OCI-LY7 (cell line): ENCODE measurements at regions not wholly inside any gene's neighbourhood (a gene's known extent, or its start where the extent isn't known, plus 50 kb on each side); places are given as distances from the start of the nearest gene placed in this dataset.
A peak's percentile ranks its signal among the peaks of the same experiment; 100 is the strongest.

ENCODE experiments used
- BruUV-seq: library from RNA; stranded (reverse); fragments of 400-500 nt; replicated peaks from 2 replicates; lab custom pipeline; 2021; lab: Mats Ljungman, UMichigan
- CTCF ChIA-PET: fragments of 300-600 bp; sonication (Branson Sonifier 250); formaldehyde crosslinking; loops from one replicate; lab custom pipeline; 2022; ENCODE audit warnings: antibody characterized with exemption; ENCODE audit not compliant: unreplicated experiment; lab: Charles Lee
- POLR2A ChIA-PET: fragments of 300-600 bp; sonication (Branson Sonifier 250); formaldehyde crosslinking; loops from one replicate; lab custom pipeline; 2022; ENCODE audit warnings: antibody characterized with exemption; lab: Charles Lee
- DNase-seq: peaks from one replicate; pipeline ENCODE4 v3.0.0-alpha.2; 2015; ENCODE audit warnings: low spot score
- H2AFZ ChIP-seq: fragments of 200-600 bp; sonication (generic), shearing (Covaris generic); 2 replicates; pipeline ENCODE4 v1.6.1; 2014; ENCODE audit warnings: mild to moderate bottlenecking, antibody characterized with exemption, low read length, moderate library complexity
- H3K27ac ChIP-seq: fragments of 200-600 bp; sonication (generic); 2 replicates; pipeline ENCODE4 v1.5.1; 2014; ENCODE audit warnings: mixed run types, low read depth, mild to moderate bottlenecking, moderate library complexity, low read length, inconsistent platforms; ENCODE audit not compliant: poor library complexity, severe bottlenecking
- H3K36me3 ChIP-seq: fragments of 200-600 bp; sonication (generic); 2 replicates; pipeline ENCODE4 v1.6.1; 2014; ENCODE audit warnings: mild to moderate bottlenecking, antibody characterized with exemption, low read length, moderate library complexity, mixed read lengths; ENCODE audit not compliant: insufficient read depth
- H3K4me1 ChIP-seq: fragments of 200-600 bp; sonication (generic); 2 replicates; pipeline ENCODE4 v1.5.1; 2014; ENCODE audit warnings: mild to moderate bottlenecking, low read length; ENCODE audit not compliant: insufficient read depth, poor library complexity, severe bottlenecking
- H3K4me2 ChIP-seq: fragments of 200-600 bp; sonication (generic); 2 replicates; pipeline ENCODE4 v1.6.1; 2014; ENCODE audit warnings: mild to moderate bottlenecking, low read length
- H3K4me3 ChIP-seq: fragments of 200-600 bp; sonication (generic); 2 replicates; pipeline ENCODE4 v1.5.1; 2014; ENCODE audit warnings: mild to moderate bottlenecking, low read depth, low read length; ENCODE audit not compliant: poor library complexity, severe bottlenecking
- H3K79me2 ChIP-seq: fragments of 200-600 bp; sonication (generic); 2 replicates; pipeline ENCODE4 v1.6.1; 2016; ENCODE audit warnings: low read depth, mild to moderate bottlenecking, low read length, moderate library complexity, mixed read lengths; ENCODE audit not compliant: insufficient read depth
- H3K9me2 ChIP-seq: fragments of 200-600 bp; sonication (generic); 2 replicates; pipeline ENCODE4 v1.6.1; 2016; ENCODE audit warnings: mild to moderate bottlenecking, low read length, mixed read lengths; ENCODE audit not compliant: insufficient read depth
- H3K9me3 ChIP-seq: fragments of 200-600 bp; sonication (generic); 2 replicates; pipeline ENCODE4 v1.6.1; 2014; ENCODE audit warnings: mild to moderate bottlenecking, mixed run types, low read length, mixed read lengths
- H4K20me1 ChIP-seq: fragments of 200-600 bp; sonication (generic); 2 replicates; pipeline ENCODE4 v1.6.1; 2014; ENCODE audit warnings: mild to moderate bottlenecking, antibody characterized with exemption, low read length, moderate library complexity, mixed read lengths; ENCODE audit not compliant: insufficient read depth
- CTCF ChIP-seq: fragments of 200-600 bp; sonication (generic); conservative IDR thresholded peaks from 2 replicates; pipeline ENCODE4 v1.5.1; 2014; ENCODE audit warnings: mild to moderate bottlenecking, antibody characterized with exemption, low read length, moderate library complexity, mixed read lengths
- EZH2phosphoT487 ChIP-seq: fragments of 200-600 bp; sonication (generic); IDR thresholded peaks from 2 replicates; pipeline ENCODE4 v1.6.1; 2018; ENCODE audit warnings: low read depth, borderline replicate concordance, mild to moderate bottlenecking, mixed run types, antibody characterized with exemption, low read length, moderate library complexity, mixed read lengths
- intact Hi-C: fragments of 100-400 bp; cut with micrococcal nuclease; formaldehyde crosslinking; loops from one replicate; pipeline ENCODE4 v1.10.0; 2022; ENCODE audit not compliant: unreplicated experiment

- no peaks in the 10 kb centered on the region for H3K9me2 ChIP-seq
- intact Hi-C loops, result loop anchor here (10.0 kb wide), 2 partner anchors 629 to 699 kb away; no protein-coding TSS in a partner anchor
- H3K79me2 ChIP-seq, result no peaks in the 10 kb centered on the region
- no peaks in the 10 kb centered on the region for H3K36me3 ChIP-seq
- H2AFZ ChIP-seq, result no peak overlapping the region
- H3K4me3 ChIP-seq, result no peak overlapping the region
- peak; percentile 8 for DNase-seq
- no peak overlapping the region for H3K4me2 ChIP-seq
- ChIA-PET POLR2A (interaction anchor here (0.6 to 1.5 kb wide), 4 partner anchors 12 to 348 kb away, joined by 3 to 6 read pairs (median 4); no protein-coding TSS in a partner anchor), CTCF (no interaction called here)
- H3K9me3 ChIP-seq, result no peaks in the 10 kb centered on the region
- no peaks in the 10 kb centered on the region for H3K4me1 ChIP-seq
- H4K20me1 ChIP-seq, result no peaks in the 10 kb centered on the region
- TF ChIP-seq EZH2phosphoT487 (no peak), CTCF (peak; percentile 71)
- no TSS peak for BruUV-seq
- no peak overlapping the region for H3K27ac ChIP-seq
Observed at GRCh38 chr7:124155432-124156022, 122.7 kb upstream of the TMEM229A start.

- no peak overlapping the region for H3K4me3 ChIP-seq
- H3K4me2 ChIP-seq, result no peak overlapping the region
- no peak overlapping the region for H2AFZ ChIP-seq
- no peaks in the 10 kb centered on the region for H4K20me1 ChIP-seq
- POLR2A ChIA-PET, result no interaction called here
- H3K27ac ChIP-seq, result no peak overlapping the region
- no peaks in the 10 kb centered on the region for H3K36me3 ChIP-seq
- no peaks in the 10 kb centered on the region for H3K9me3 ChIP-seq
- intact Hi-C loops, result loop anchor here (10.0 kb wide), 2 partner anchors 632 to 702 kb away; no protein-coding TSS in a partner anchor
- BruUV-seq, result no TSS peak
- no peak for TF ChIP-seq EZH2phosphoT487
- peak; percentile 60 for TF ChIP-seq CTCF
- CTCF ChIA-PET, result no interaction called here
- no peaks in the 10 kb centered on the region for H3K4me1 ChIP-seq
- no peaks in the 10 kb centered on the region for H3K79me2 ChIP-seq
- no peaks in the 10 kb centered on the region for H3K9me2 ChIP-seq
- peak; percentile 9 for DNase-seq
Observed at GRCh38 chr7:124152859-124153692, 120.2 kb upstream of the TMEM229A start.

- Histone ChIP-seq H3K9me3 (no peaks in the 10 kb centered on the region), H4K20me1 (no peaks in the 10 kb centered on the region), H3K9me2 (no peaks in the 10 kb centered on the region), H3K4me2 (no peak overlapping the region), H3K27ac (no peak overlapping the region), H2AFZ (no peak overlapping the region), H3K4me1 (no peaks in the 10 kb centered on the region), H3K4me3 (no peak overlapping the region), H3K79me2 (no peaks in the 10 kb centered on the region), H3K36me3 (no peaks in the 10 kb centered on the region)
- CTCF ChIA-PET, result no interaction called here
- POLR2A ChIA-PET, result no interaction called here
- intact Hi-C loops, result no loop called here
- DNase-seq, result no peak
- no TSS peak for BruUV-seq
- TF ChIP-seq EZH2phosphoT487, result no peak
- TF ChIP-seq CTCF, result no peak
Observed at GRCh38 chr7:124137664-124138063, 104.8 kb upstream of the TMEM229A start.
